GM23248 (cell line): ENCODE measurements at regions not wholly inside any gene's neighbourhood (a gene's known extent, or its start where the extent isn't known, plus 50 kb on each side); places are given as distances from the start of the nearest gene placed in this dataset.

ENCODE experiments used
- DNase-seq: peaks from one replicate; pipeline ENCODE4 v3.0.0-alpha.2; 2015
- H2AFZ ChIP-seq: fragments of 200-600 bp; sonication (generic); 2 replicates; pipeline ENCODE4 v1.6.1; 2016; ENCODE audit warnings: antibody characterized with exemption
- H3F3A ChIP-seq: fragments of 200-600 bp; sonication (generic); 2 replicates; pipeline ENCODE4 v1.6.1; 2016; ENCODE audit warnings: mild to moderate bottlenecking, antibody characterized with exemption, mixed run types; ENCODE audit not compliant: insufficient read depth
- H3K27ac ChIP-seq: fragments of 200-600 bp; sonication (generic); 2 replicates; pipeline ENCODE4 v1.5.1; 2016; ENCODE audit warnings: mild to moderate bottlenecking
- H3K27me3 ChIP-seq: fragments of 200-600 bp; sonication (generic); replicated peaks from 2 replicates; pipeline ENCODE4 v1.6.1; 2016; ENCODE audit warnings: mild to moderate bottlenecking; ENCODE audit not compliant: insufficient read depth
- H3K36me3 ChIP-seq: fragments of 200-600 bp; sonication (generic); 2 replicates; pipeline ENCODE4 v1.6.1; 2016; ENCODE audit warnings: low read depth, mild to moderate bottlenecking
- H3K4me1 ChIP-seq: fragments of 200-600 bp; sonication (generic); 2 replicates; pipeline ENCODE4 v1.6.1; 2016; ENCODE audit warnings: mild to moderate bottlenecking; ENCODE audit not compliant: insufficient read depth
- H3K4me2 ChIP-seq: fragments of 200-600 bp; sonication (generic); one replicate; pipeline ENCODE4 v1.6.1; 2016; ENCODE audit warnings: mild to moderate bottlenecking; ENCODE audit not compliant: unreplicated experiment
- H3K4me3 ChIP-seq: fragments of 200-600 bp; sonication (generic); 2 replicates; pipeline ENCODE4 v1.5.1; 2016; ENCODE audit warnings: mild to moderate bottlenecking
- H3K79me2 ChIP-seq: fragments of 200-600 bp; sonication (generic); 2 replicates; pipeline ENCODE4 v1.6.1; 2016; ENCODE audit warnings: mild to moderate bottlenecking; ENCODE audit not compliant: insufficient read depth
- H3K9ac ChIP-seq: fragments of 200-600 bp; sonication (generic); 2 replicates; pipeline ENCODE4 v1.6.1; 2016; ENCODE audit warnings: mild to moderate bottlenecking
- H3K9me2 ChIP-seq: fragments of 200-600 bp; sonication (generic); 2 replicates; pipeline ENCODE4 v1.6.1; 2016; ENCODE audit warnings: mixed run types, mild to moderate bottlenecking, moderate library complexity; ENCODE audit not compliant: insufficient read depth
- H3K9me3 ChIP-seq: fragments of 200-600 bp; sonication (generic); one replicate; pipeline ENCODE4 v1.6.1; 2017; ENCODE audit warnings: low read depth
- H4K20me1 ChIP-seq: fragments of 200-600 bp; sonication (generic); 2 replicates; pipeline ENCODE4 v1.6.0; 2016; ENCODE audit not compliant: insufficient read depth
- EZH2 ChIP-seq: fragments of 200-600 bp; sonication (generic); IDR thresholded peaks from 2 replicates; pipeline ENCODE4 v1.6.1; 2018; ENCODE audit warnings: antibody characterized with exemption, mild to moderate bottlenecking; ENCODE audit not compliant: insufficient read depth, poor library complexity, severe bottlenecking
- EZH2phosphoT487 ChIP-seq: fragments of 200-600 bp; sonication (generic); IDR thresholded peaks from 2 replicates; pipeline ENCODE4 v1.6.1; 2018; ENCODE audit warnings: antibody characterized with exemption, moderate library complexity, mild to moderate bottlenecking, low read depth; ENCODE audit not compliant: insufficient read depth
- WGBS, 2 experiments: methylation state at CpG; one replicate each; pipeline ENCODE4 v1.1.6; 2015 to 2017; ENCODE audit warnings: low lambda C conversion rate in 2 of 2, low coverage in 1 of 2; ENCODE audit errors: missing lambda C conversion rate in 2 of 2; 5-methylcytosine and 5-hydroxymethylcytosine counted together
- in situ Hi-C: fragments of 300-500 bp; cut with MboI; formaldehyde crosslinking; loops from 2 replicates; pipeline ENCODE4 v1.15.0; 2020

DNA sequence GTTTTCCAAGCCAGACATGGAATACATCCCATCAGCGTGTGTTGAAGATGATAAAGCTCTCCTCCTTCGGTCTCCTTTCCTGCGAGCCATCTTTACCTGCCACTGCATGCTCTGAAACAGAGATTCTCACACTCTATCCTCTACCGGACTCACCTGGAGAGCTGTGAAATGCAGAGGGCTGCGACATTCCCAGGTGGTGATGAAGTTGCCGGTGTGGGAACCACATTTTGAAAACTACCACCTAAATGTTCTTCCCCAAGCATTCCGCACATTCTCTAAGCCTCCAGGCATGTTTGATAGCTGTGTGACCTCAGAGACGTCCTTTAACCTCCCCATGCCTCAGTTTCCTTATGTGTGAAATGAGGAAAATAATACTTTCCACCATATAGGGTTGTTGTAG is 226.2 kb upstream of the RAB6C start:
- Histone ChIP-seq H3F3A (no peaks in the 10 kb centered on the region), H3K9me3 (no peaks in the 10 kb centered on the region), H3K79me2 (no peaks in the 10 kb centered on the region), H3K4me3 (no peak overlapping the region), H3K4me1 (no peaks in the 10 kb centered on the region), H3K9me2 (no peaks in the 10 kb centered on the region), H3K27ac (no peak overlapping the region), H4K20me1 (no peaks in the 10 kb centered on the region), H2AFZ (no peak overlapping the region), H3K36me3 (no peaks in the 10 kb centered on the region), H3K9ac (no peak overlapping the region), H3K27me3 (no peaks in the 10 kb centered on the region), H3K4me2 (no peak overlapping the region)
- no peak for DNase-seq
- in situ Hi-C loops: no loop called here
- 61 to 65% methylated on average over 8 of the region's 8 CpGs for WGBS, 2 experiments
- TF ChIP-seq EZH2phosphoT487: no peak

DNA sequence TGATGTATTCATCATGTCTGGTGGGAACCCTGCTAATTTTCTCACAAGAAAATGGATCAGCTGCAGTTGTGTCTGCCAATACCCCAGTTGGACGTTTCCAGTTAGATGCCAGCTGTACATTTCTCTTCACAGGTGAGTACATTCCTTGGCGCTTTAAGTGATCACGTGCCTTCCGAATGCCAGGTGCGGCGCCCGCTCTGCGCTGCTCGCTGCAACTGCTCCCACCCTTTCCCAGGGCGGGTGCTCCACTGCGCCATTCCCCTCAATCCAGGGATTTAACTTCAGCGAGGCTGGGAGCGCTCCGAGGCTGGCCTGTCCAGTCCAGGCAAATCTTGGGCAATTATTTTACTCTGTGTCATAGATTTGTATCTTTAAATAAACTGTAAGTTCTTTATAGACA is 225.0 kb upstream of the RAB6C start:
- Histone ChIP-seq H3K79me2 (no peaks in the 10 kb centered on the region), H4K20me1 (no peaks in the 10 kb centered on the region), H3K9me2 (no peaks in the 10 kb centered on the region), H3K9me3 (no peaks in the 10 kb centered on the region), H3K4me3 (no peak overlapping the region), H3F3A (no peaks in the 10 kb centered on the region), H3K27ac (no peak overlapping the region), H2AFZ (no peak overlapping the region), H3K27me3 (no peaks in the 10 kb centered on the region), H3K4me2 (no peak overlapping the region), H3K9ac (no peak overlapping the region), H3K4me1 (no peaks in the 10 kb centered on the region), H3K36me3 (no peaks in the 10 kb centered on the region)
- WGBS, 2 experiments: 82 to 89% methylated on average over 14 of the region's 14 CpGs
- no peak for DNase-seq
- TF ChIP-seq EZH2 (no peak), EZH2phosphoT487 (no peak)
- in situ Hi-C loops: no loop called here

DNA sequence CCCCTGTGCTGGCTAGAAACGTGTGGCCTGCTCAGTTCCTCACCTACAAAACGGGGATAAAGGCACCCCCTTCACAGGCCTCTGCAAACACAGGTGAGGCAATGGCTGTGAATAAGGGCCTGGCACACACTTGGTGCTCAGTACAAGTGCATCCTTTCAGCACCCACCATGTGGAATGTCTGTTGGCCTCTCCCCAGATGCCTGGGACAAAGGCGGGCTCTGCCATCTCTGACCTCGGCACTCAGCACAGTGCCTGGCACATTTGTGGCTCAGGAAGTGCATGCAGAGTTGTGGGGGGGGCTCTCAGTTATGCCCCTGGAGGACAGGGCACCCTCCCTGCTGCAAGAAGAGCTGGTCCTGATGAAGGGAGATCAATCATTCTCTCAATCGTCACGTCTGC is 224.6 kb upstream of the RAB6C start:
- DNase-seq: no peak
- Histone ChIP-seq H3K27me3 (no peaks in the 10 kb centered on the region), H4K20me1 (no peaks in the 10 kb centered on the region), H3K27ac (no peak overlapping the region), H3F3A (no peaks in the 10 kb centered on the region), H3K9ac (no peak overlapping the region), H3K4me3 (no peak overlapping the region), H3K4me1 (no peaks in the 10 kb centered on the region), H3K9me2 (no peaks in the 10 kb centered on the region), H3K4me2 (no peak overlapping the region), H3K9me3 (no peaks in the 10 kb centered on the region), H3K79me2 (no peaks in the 10 kb centered on the region), H2AFZ (no peak overlapping the region), H3K36me3 (no peaks in the 10 kb centered on the region)
- 40 to 41% methylated on average over 6 of the region's 6 CpGs for WGBS, 2 experiments
- in situ Hi-C loops: no loop called here
- TF ChIP-seq EZH2: no peak
- TF ChIP-seq EZH2phosphoT487: no peak

GRCh38 chr2:129755786-129756185 is 223.7 kb upstream of the RAB6C start:
- WGBS, 2 experiments: 69 to 72% methylated on average over 7 of the region's 7 CpGs
- Histone ChIP-seq H3K27me3 (no peaks in the 10 kb centered on the region), H4K20me1 (no peaks in the 10 kb centered on the region), H2AFZ (no peak overlapping the region), H3K36me3 (no peaks in the 10 kb centered on the region), H3K4me1 (no peaks in the 10 kb centered on the region), H3K9ac (no peak overlapping the region), H3K4me2 (no peak overlapping the region), H3K79me2 (no peaks in the 10 kb centered on the region), H3K4me3 (no peak overlapping the region), H3F3A (no peaks in the 10 kb centered on the region), H3K27ac (no peak overlapping the region), H3K9me2 (no peaks in the 10 kb centered on the region), H3K9me3 (no peaks in the 10 kb centered on the region)
- DNase-seq: no peak
- no peak for TF ChIP-seq EZH2
- no peak for TF ChIP-seq EZH2phosphoT487
- in situ Hi-C loops: no loop called here

DNA sequence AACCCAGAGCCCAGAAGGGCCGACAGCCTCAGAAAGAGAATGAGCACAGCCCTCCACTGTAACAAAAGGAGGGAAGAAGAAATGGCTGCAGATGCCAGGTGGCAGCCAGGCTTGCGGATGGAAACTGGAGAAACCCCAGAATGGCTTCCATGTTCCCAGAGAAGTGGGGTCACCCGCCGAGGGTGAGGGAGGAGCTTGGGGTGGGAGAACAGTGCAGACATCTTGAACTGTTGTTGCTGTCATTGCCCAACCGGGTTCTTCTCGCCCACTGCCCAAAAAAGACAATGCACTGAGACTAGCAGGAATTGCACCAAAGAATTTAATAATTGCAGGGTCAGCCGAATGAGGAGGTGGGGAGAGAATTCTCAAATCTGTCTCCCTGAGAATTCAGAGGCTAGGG is 223.2 kb upstream of the RAB6C start:
- no peaks in the 10 kb centered on the region for H3K36me3 ChIP-seq
- H2AFZ ChIP-seq: no peak overlapping the region
- H3K9me3 ChIP-seq: no peaks in the 10 kb centered on the region
- H3K27me3 ChIP-seq: no peaks in the 10 kb centered on the region
- H3K4me1 ChIP-seq: no peaks in the 10 kb centered on the region
- no peaks in the 10 kb centered on the region for H3K79me2 ChIP-seq
- H3K4me2 ChIP-seq: no peak overlapping the region
- H4K20me1 ChIP-seq: no peaks in the 10 kb centered on the region
- in situ Hi-C loops: no loop called here
- H3K4me3 ChIP-seq: no peak overlapping the region
- no peaks in the 10 kb centered on the region for H3K9me2 ChIP-seq
- H3F3A ChIP-seq: no peaks in the 10 kb centered on the region
- no peak overlapping the region for H3K27ac ChIP-seq
- DNase-seq: no peak
- 61 to 65% methylated on average over 7 of the region's 7 CpGs for WGBS, 2 experiments
- TF ChIP-seq EZH2 (no peak), EZH2phosphoT487 (no peak)
- H3K9ac ChIP-seq: no peak overlapping the region
